ENCODE measurements at regions not wholly inside any gene's neighbourhood (a gene's known extent, or its start where the extent isn't known, plus 50 kb on each side); places are given as distances from the start of the nearest gene placed in this dataset.

DNA sequence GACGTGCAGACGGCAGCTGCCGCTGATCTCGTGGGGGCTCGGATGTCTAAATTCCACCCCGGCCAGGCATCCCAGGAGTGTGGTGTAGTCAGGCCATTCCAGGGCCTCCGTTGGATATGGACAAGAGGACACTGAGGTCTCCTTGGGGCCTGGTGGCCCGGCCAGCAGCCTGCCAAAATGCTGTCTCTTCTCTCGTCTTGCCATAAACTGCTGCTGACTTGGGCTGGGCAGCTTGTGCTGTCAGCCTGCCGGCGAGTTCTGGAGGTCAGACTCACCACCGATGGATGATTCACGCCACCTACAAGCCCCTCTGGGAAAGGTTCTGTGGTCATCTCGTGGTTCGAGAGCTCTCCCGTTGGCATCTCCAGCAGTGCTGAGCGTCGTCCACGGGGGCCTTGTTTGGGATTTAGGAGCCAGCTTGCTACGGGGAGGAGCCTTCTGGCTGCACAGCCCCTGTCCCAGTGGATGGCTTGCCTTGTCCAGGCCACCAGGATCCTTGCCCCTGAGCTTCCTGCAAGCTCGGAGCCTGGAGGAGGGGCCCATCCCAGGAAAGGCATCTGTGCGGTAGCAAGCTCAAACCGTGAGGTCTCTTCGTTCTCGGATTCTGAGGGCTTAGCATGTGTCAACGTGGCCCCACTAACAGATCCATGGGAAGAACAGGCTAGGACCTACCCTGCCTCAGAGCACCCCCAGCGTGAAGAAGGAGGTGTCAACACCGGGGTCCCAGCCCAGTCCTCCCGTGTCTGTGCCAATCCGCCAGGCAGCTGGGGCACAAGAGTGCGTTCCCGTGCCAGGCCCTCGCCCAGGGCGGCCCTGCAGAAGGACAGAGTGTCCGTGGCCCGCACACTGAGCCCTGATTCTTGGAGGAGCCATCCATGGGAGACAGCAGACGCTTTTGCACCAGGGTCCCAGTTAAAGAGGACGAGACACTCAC lies 1114.1 kb downstream of the BRD1 start:
- no peak for DNase-seq (ENCODE audit: low read depth in 2 of 2)

DNA sequence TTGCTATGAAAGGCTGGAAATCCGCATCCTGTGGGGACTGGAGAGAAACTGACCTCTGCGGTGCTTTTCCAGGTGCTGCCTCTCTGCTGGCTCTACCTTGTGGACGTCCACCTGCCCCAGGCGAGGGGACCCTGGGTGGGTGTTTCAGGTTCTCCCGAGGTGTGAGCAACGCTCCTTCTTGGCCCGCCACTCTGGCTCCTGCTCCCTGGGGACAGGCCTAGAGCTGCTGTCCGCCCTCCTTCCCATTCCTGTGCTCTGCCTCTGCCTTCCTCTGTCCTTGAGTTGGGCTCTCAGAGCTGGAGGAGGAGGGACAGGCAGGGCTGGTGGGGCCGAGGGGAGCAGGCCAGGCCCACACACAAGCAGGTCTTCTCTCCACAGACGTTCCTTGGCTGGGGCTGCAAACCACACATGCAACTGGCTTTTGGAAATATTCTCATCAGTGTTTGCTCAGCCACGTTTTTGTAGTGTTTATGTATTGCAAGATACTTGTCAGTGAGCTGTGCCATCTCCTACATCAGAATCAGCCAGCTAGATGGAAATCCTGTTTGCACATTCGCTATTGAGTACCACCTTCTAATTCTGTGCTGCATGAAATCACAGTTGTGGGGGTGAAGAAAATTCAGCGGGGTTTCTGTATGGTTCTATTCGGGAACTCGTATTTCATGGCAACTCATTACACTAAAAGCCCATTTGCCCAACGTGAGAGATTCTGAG lies 1115.0 kb downstream of the BRD1 start:
- DNase-seq (ENCODE audit: low read depth in 2 of 2) = no peak

DNA sequence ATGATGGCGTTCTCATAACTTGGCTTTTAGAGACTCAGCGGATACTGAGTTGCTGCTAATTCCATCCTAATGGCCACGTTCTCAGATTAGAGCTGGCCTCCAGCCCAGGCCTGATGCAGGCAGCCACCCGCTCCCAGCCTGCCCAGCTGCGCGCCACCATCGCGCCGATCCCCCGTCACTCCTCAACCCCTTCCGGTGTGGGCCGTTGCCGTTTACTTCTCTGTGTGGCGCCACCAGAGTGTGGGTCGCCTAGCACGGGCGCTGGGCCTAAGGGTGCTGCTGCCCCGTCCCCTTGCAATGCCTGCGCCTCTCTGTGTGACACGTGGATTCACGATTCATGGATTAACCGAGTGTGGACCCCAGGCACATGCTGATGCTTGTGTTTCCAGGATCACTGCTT lies 1116.0 kb downstream of the BRD1 start:
- no peak for DNase-seq (ENCODE audit: low read depth in 2 of 2)

DNA sequence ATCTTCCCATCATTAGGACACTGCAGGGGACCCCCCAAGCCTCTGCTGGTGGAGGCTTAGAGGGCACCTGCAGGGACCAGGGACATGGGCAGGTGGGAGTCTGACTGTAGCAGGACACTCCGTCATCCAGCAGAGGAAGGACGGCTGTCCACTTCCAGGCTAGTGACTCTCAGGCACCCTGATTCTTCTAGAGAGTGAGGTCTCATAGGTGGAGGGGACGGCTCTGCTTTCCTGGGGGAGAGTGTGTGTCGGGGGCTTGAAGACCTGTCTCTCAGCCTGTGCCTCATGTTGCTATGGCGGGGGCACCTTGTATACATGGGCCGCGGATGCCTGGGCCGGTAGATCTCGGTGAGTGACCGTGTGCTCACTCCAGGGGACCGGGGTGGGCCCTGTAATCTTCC lies 1116.6 kb downstream of the BRD1 start:
- DNase-seq (ENCODE audit: low read depth in 2 of 2) = no peak

DNA sequence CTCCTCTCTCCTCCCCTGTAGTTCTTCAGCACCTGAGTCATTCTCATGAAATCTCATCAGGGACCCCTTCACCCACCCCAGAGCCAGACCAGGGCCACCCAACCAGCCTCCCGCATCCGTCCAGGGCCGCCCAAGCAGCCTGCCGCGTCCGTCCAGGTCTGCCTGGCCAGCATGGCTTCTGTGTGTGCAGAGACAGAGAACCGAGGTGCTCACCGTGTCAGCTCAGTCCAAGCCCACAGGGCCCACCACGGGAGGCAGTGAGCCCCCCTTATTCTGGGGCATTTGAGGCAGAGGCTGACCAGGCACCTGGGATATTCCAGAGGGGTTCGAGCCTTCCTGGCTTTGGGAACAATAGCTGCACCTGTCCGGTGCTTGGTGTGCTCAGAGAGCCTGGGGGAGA lies 1117.3 kb downstream of the BRD1 start:
- no peak for DNase-seq (ENCODE audit: low read depth in 2 of 2)

DNA sequence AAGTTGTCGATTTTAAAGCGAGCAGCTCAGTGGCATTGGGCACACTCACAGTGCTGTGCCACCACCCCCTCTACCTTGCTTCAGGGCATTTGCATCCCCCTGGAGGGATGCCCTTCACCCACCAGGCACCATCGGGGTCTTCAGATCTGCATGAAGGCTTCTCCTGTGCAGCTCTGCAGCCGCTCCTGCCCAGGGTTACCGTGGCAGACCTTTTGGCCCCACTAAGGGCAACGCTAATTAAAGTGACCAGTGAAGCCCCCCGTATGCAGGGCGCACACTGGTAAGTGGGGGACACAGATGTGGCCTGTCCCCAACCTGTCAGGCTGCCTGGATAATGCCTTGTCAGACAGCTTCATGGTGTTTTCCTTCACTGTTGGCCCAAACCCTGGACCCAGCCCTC lies 1117.7 kb downstream of the BRD1 start:
- DNase-seq (ENCODE audit: low read depth in 2 of 2) = no peak

DNA sequence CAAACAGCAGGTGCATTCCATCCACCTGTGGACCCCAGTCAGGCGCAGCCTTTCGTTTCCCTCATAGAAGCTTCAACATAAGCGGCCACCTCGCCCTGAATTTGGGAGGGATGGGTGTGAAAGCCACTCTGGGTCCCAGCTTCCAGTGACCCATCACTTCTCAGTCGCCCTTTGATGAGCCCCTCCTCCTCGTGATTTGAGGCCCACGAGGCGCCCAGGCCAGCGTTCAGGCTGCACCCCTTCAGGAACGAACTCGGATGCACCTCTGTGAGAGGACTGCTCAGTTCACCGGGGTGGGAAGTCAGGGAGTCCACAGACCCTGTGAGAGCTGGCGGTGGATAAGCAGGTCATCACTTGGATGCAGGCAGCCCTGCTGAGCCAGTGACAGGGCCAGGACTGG lies 1118.2 kb downstream of the BRD1 start:
- no peak for DNase-seq (ENCODE audit: low read depth in 2 of 2)

DNA sequence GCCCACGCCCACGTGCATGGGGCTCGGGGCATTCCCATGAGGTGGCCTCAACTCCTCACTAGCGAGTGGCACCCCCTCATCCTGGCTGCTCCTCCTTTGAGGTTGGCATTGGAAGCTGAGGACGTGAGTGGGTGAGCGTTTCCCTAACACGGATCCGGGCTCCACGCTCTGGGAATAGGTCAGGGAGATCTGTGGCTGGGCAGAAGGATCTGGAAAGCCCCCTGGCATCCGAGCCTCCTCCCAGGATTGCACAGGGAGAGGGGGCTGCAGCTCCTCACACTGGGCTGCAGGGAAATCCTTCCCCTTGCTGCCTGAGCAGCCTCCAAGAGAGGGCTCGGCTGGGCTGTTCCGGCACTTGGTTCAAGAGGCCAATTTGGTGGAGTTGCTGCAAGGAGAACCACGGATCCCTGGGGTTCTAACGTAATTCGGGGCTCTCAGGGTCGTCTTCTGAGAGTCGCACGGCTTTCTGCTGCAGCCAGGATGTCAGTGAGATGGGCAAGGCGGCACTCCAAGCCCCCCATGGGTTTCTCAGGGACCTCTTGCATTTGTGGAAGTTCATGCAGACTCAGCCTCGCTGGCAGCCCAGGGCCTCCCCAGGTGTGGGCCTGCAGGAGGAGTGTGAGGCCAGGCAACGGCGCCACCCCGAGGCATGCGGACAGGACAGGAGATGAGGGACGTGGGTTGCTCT lies 1119.0 kb downstream of the BRD1 start:
- DNase-seq (ENCODE audit: low read depth in 2 of 2) = no peak

DNA sequence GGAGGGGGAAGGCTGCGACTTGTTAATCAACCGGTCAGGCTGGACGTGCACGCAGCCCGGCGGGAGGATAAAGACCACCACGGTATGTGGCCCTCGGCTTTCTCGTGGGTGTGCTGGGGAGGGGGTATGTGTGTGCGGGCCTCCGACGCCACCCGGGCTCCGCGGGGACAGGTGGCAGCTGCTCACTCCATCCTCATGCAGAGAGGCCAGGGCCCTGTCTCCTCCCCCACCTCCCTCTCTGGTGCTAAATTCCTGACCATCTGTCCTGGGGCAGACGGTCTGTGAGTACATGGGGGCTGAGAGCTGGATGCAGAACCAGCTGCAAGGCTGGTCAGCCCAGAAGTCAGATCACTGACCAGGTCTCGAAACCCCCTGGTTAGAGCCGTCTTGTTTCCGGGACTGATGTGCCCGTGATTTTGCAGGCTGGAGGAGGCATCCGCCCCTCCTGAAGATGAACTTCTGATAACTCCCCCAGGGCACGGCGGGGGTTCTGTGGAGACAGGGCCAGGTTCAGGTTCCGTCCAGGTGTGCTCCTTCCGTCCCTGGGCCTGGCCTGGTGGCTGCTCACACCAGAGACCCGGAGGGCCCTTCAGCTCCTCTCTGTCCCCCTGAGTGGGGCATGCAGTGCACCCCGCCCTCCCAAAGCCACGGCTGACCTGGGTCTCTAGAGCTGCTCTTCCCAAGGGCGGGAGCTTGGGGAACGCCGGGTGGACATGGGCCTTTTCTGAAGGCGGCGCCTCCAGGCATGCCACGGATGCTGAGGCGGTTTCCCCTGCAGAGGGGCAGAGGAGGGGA lies 1119.7 kb downstream of the BRD1 start:
- no peak for DNase-seq (ENCODE audit: low read depth in 2 of 2)

DNA sequence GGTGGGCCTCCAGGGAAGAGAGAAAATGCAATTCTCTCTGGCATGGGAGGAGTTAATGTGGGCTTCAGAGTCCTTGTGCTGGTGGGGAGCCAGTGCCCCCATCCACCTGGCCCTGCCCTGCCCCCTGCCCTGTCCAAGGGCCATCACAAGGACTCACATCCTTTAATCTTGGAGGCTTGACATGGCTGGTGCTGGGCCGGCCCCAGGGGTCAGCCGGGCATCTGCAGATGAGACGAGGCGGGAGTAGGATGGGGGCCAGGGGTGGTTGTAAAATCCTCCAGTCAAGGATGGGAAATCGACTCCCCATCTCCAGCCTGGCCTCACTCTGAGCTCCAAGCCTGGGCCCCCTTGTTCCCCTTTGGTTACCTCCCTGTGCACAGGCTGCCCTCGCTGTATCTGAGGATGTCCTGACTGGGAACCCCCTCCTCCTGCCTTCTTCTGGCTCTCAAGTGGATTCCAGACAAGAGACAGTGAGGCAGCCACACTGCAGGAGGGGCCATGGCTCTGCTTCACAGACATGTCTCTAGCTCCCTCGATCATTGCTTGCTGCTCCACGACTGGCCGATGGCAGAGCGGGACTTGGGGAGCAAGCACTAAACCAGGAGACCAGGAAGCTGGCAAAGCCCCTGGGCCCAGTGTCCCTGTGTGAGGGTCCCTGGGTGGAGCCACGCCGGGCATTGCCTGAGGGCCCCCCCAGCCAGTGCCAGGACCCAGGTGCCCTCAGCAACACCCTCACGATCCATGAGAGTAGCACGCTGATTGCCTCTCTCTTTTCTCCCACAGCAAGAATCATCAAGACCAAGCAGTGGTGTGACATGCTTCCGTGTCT lies 1120.5 kb downstream of the BRD1 start:
- DNase-seq (ENCODE audit: low read depth in 2 of 2) = no peak

DNA sequence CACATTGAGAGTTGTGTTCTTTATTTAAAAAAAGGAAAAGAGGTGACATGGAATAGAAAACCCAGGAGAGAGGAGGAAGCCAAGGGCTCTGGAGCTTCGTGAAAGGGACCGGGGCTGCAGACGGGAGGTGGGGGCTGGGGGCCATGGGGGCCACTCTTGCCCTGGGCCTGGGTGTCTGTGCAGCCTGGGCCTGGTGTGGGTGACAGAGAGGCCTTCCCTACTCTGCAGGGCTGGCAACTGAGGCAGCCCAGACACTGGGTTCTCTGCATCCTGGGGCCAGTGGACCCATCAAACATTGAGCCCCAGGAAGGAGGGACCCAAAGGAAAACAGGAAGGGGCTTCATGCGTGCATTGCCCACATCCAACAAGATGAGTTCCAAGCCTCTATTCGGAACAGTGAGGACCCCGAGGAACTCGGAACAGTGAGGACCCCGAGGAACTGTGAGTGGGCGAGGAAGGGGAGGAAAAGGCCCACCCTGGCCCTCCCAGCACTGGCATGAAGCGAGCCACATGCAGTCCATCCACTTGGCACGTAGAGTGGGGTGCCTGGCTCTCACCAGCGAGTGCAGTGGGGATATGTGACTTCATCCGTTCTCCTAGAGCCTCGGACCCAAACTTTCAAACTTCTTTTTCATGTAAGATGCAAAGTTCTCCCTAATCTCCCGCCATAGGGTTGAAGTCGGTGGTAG lies 1121.6 kb downstream of the BRD1 start:
- DNase-seq (ENCODE audit: low read depth in 2 of 2) = no peak

DNA sequence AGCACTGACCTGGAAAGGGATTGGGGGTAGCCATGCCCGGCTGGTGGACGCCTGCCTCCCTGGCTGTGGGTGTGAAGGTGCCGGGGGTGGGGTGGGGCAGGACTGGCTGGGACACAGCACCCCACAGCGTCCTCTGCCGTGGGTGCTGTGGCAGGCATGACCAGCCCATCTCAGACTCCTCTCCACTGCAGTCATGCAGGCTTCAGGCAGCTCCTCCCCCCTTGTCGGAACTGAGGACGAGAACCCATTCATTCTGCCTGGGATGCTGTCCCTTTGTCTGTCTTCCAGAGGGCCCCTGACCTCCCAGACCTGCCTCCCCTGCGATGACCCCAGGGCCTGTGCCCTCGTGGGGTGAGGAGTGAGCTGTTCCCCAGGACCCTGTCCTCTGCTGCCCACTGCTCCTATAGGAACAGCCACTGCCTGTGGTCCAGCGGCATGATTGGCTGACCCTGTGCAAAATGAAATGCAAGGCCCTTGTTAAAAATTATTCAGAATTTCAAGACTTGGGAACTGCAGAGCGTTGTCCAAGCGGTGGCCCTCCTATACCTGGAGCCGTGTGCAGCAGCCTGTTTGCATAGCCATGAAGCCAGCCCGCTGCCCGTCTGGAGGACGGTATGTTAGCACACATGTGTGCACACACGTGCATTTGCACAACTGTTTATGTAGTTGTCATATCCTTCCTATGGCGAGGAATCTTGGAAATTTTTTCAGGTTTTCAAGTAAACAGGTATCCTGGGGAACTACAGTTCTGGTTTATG lies 1122.3 kb downstream of the BRD1 start:
- DNase-seq (ENCODE audit: low read depth in 2 of 2) = no peak

DNA sequence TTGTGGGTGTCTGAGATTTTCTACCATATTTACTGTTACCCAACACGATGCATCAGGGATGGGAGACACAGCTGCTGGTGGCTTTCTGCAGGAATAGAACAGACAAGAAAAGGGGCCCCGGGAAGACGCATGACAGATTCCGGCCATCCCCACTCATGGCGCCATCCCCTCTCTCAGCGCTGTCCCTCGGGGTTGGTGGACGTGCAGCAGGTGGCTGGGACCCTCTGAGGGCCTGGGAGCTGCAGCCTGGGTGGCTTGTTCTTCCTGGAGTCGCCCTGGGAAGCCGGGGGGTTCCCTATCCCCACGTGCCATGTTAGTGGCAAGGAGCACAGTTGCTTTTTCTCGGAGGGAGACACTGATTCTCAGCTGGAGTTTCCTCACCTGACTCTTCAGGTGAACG lies 1123.3 kb downstream of the BRD1 start:
- DNase-seq (ENCODE audit: low read depth in 2 of 2) = no peak

DNA sequence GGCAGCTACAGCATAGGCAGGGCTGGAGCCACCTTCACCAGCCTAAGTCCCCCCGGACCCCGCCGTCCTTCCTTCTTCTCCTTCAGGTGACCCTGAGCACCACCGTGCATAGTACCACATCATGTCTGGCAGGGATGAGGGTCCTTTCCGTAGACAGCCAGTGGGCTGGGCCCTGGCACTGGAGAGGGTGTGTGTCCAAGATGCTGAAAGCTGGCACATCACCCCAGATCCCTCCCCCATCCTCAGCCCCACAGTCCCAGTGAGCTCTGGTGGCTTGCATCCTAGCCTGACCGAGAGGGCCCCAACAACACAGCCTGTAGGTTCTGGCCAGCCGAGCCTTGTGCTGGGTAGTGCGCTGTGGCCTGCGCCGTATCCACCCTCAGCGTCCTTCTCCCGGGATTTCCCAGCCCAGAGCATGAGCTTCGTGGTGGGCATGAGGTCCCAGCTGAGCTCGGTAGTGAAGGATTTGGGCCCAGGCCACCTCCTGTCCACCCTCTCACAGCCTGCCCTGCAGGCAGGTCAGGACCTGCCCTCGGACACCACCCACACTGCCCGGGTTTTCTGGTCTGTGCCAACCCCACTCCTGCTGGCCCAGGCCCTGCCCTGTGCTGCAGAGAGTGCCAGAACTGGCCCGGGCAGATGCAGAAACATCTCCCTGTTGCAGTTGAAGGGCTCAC lies 1124.3 kb downstream of the BRD1 start:
- no peak for DNase-seq (ENCODE audit: low read depth in 2 of 2)

DNA sequence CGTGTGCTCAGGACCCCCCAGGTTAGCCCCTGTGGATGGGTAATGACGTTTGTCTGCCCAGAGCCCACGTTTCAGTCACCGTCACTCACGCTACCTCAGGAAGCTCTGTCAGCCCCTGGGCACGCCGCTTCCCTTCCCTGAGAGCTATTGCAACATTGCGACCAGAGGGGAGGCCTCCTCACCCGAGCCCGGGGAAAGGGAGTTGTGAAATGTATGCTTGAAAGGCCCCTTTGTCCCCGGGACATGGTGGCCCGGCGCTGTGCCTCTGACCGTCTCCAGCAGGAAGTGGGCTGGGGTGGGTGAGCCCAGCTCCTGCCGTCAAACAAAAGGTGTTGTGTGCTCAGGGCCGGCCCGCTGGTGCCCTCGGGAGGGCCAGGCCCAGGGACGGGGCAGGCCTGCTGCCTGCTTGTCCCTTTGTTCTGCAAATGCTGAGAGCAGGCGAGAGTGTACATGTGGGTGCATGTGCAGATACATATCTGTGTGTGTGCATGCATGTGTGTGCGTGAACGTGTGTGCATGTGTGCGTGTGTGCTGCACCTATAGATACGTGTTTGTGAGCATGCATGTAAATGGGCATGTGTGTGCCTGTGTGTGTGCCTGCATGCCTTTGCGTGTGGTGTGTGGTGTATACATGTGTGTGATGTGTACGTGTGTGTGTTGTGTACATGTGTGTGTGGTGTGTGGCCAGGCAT lies 1125.0 kb downstream of the BRD1 start:
- DNase-seq (ENCODE audit: low read depth in 2 of 2) = no peak

DNA sequence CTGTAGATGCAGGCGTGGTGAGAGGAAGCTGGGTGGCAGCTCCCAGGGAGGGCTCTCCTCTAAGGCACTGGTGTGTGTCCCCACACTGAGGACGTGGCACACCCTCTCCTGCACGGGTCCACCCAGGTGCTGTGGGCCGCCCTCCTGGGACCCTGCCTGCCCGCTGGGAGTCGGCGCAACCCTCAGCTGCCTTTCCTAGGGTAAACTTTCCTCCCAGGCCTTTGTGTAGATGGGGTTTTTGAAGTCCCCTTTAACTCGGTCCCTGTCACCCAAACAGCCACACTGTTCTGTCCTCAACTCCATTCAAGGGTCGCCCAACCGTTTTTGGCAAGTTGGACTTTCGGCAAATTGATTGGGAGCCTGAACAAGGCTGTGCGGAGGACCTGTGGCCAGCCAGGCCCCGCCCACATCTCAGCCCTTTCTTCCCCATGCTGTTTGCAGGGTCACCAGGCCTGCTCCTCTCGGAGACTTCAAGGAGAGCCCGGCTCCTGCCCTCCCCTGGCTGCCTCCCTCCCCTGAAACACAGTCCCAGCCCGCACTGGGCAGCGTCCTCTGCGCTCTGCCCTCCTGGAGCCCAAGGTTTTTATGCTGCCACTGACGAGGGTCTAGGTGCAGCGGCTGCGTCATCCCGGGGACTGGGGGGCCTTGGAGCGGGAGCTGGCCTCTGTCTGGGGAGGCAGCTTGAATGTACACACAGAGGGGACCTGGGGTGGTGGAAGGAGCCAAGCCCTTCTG lies 1126.2 kb downstream of the BRD1 start:
- no peak for DNase-seq (ENCODE audit: low read depth in 2 of 2)

DNA sequence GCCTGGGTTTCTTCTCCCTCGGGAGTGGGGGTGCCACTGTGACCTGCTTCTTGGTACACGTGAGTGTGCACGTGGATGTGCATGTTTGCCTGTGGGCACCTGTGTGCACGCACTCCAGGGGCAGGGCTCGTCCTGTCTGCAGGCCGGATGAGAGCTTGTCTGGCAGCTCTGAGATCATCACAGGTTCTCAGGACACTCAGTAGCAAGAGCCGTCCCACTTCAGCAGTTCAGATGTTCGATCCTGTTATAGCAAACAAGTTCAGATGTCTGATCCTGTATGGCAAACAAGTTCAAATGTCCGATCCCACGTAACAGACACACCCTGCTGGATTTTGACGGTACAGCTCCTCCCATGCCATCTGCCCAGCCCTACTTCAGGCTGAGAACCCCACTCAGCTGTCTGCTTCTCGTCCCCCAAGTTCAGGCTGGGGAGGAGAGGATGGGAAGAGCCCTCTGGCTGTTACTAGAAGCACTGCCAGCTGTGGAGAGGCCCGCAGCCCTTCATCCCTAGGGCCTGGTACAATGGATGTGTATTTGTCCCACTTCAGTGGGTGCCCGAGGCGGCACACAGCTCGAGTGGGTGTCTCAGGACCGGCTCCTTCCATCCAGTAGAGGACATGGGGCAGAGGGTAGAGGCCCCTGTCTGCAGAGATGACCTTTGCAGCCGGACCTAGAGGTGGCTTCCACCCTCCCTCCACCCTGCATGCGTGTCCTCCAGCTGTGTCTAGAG lies 1126.9 kb downstream of the BRD1 start:
- no peak for DNase-seq (ENCODE audit: low read depth in 2 of 2)
